ENCODE measurements at regions not wholly inside any gene's neighbourhood (a gene's known extent, or its start where the extent isn't known, plus 50 kb on each side); places are given as distances from the start of the nearest gene placed in this dataset.
"Not testable (repeated sequence)": the region's sequence is repeated elsewhere in the genome, so short reads cannot be mapped to it uniquely, and the experiment has no call there.

- H3K27ac ChIP-seq, result no peak overlapping the region
- no peak overlapping the region for H3K4me3 ChIP-seq
- no peak for DNase-seq (ENCODE audit: low spot score)
- no peak for TF ChIP-seq CTCF (IDR thresholded peaks at IDR 0.05)
Observed at GRCh38 chr22:48501231-48501750, 1326.4 kb downstream of the BRD1 start.

GRCh38 chr22:48500471-48501230 lies 1327.0 kb downstream of the BRD1 start:
- no peak overlapping the region for H3K4me3 ChIP-seq
- TF ChIP-seq CTCF (IDR thresholded peaks at IDR 0.05), result no peak
- H3K27ac ChIP-seq, result no peak overlapping the region
- no peak for DNase-seq (ENCODE audit: low spot score)

- Histone ChIP-seq H3K27ac (no peak overlapping the region), H3K4me3 (no peak overlapping the region)
- no peak for DNase-seq (ENCODE audit: low spot score)
- TF ChIP-seq CTCF (IDR thresholded peaks at IDR 0.05), result no peak
Observed at GRCh38 chr22:48499456-48500425, 1327.9 kb downstream of the BRD1 start.

- DNase-seq (ENCODE audit: low spot score), result no peak
- no peak for TF ChIP-seq CTCF (IDR thresholded peaks at IDR 0.05)
- Histone ChIP-seq H3K4me3 (no peak overlapping the region), H3K27ac (no peak overlapping the region)
Observed at GRCh38 chr22:48498526-48499331, 1328.9 kb downstream of the BRD1 start.

GRCh38 chr22:48497743-48498520 lies 1329.7 kb downstream of the BRD1 start:
- not testable (repeated sequence) for H3K4me3 ChIP-seq; H3K27ac ChIP-seq; DNase-seq (ENCODE audit: low spot score)

GRCh38 chr22:48496987-48497650 lies 1330.6 kb downstream of the BRD1 start:
- no peak for TF ChIP-seq CTCF (IDR thresholded peaks at IDR 0.05)
- Histone ChIP-seq H3K27ac (no peak overlapping the region), H3K4me3 (no peak overlapping the region)
- DNase-seq (ENCODE audit: low spot score), result no peak
